Suprapubic skin (tissue), 4 donors: ENCODE measurements at regions not wholly inside any gene's neighbourhood (a gene's known extent, or its start where the extent isn't known, plus 50 kb on each side); places are given as distances from the start of the nearest gene placed in this dataset.

Experiments used
- DNase-seq, 2 donors: peaks; one replicate each; pipeline ENCODE4 v3.0.0-alpha.2; 2019; ENCODE audit warnings: low spot score in 2 of 2
- H3K27ac ChIP-seq: fragments of 200-600 bp; sonication (generic); one replicate; pipeline ENCODE4 v1.5.1; 2019
- H3K27me3 ChIP-seq: fragments of 200-600 bp; sonication (generic); one replicate; pipeline ENCODE4 v1.5.1; 2019
- H3K36me3 ChIP-seq: fragments of 200-600 bp; sonication (generic); one replicate; pipeline ENCODE4 v1.5.1; 2019
- H3K4me1 ChIP-seq: fragments of 200-600 bp; sonication (generic); one replicate; pipeline ENCODE4 v1.5.1; 2019
- H3K4me3 ChIP-seq: fragments of 200-600 bp; sonication (generic); one replicate; pipeline ENCODE4 v1.5.1; 2019; ENCODE audit warnings: mild to moderate bottlenecking
- H3K9me3 ChIP-seq: fragments of 200-600 bp; sonication (generic); one replicate; pipeline ENCODE4 v1.5.1; 2019
- CTCF ChIP-seq, 2 donors: fragments of 200-600 bp in 1 of 2; fragments of 450-650 bp in 1 of 2; sonication (generic) in 1 of 2; IDR thresholded peaks; one replicate each; pipeline ENCODE4 v1.5.1; 2016 to 2019; ENCODE audit warnings: antibody characterized with exemption in 2 of 2, mild to moderate bottlenecking in 1 of 2, moderate library complexity in 1 of 2
- EP300 ChIP-seq: sonication (generic); formaldehyde crosslinking; IDR thresholded peaks from one replicate; pipeline ENCODE4 v1.6.1; 2017; ENCODE audit warnings: antibody characterized with exemption
- POLR2A ChIP-seq, 2 donors: fragments of 450-650 bp; IDR thresholded peaks; one replicate each; pipeline ENCODE4 v1.6.1; 2017; ENCODE audit warnings: antibody characterized with exemption in 2 of 2, mild to moderate bottlenecking in 2 of 2, moderate library complexity in 2 of 2
- POLR2AphosphoS5 ChIP-seq, 3 donors: sonication (generic); formaldehyde crosslinking; IDR thresholded peaks; one replicate each; pipeline ENCODE4 v1.6.1; 2017; ENCODE audit warnings: antibody characterized with exemption in 3 of 3
- WGBS: methylation state at CpG from one replicate; pipeline ENCODE4 v1.1.5; 2018; 5-methylcytosine and 5-hydroxymethylcytosine counted together

DNA sequence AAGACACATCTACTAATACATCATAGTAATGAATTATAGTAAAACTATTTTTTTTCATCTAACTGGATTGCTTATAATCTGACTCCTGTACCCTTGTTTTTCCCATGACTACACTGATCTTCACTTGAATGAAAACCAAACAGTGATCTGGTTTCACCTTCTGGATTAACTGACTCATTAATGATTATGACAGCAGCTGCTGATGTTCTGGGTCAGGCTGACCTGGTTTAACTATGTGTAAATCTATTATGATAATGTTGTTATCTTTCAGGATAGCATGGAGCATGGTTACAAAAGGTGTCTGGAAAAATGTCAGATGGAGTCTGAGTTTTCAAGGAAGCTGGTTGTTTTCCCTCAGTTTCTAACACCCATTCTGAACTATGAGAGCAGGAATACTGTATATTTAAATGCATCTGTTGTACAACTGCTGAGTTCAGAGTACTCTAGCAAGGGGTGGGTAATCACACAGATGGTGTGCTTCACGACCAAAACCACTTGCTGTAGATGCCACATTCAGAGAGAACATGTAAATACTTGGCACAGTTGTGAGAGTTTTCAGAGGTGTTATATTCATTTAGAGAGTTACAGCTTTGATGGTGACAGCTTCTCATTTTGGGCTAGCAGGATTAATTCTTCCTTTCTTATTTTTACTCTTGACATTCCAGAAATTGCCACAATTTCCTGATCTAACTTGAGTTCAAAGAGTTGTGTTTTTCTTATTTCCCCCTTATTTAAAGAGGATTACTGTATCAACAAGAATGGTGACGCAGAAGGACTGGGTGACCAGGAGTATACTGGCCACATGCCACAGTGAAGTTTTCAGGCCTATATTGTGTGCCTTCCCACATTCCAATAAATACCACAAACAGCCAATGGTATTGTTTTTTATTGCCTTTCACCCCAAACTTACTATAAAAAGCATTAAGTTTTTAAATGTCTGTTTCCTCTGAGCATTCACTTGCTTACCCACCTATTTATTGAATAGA, 249.7 kb upstream of the TET2 start:
- no peaks in the 10 kb centered on the region for H3K27me3 ChIP-seq
- H3K4me3 ChIP-seq = no peak overlapping the region
- peak overlapping the region; percentile 38 for H3K27ac ChIP-seq
- WGBS = 52% methylated on average over 2 of the region's 2 CpGs
- peaks cover 5% of the 10 kb centered on the region for H3K4me1 ChIP-seq
- H3K36me3 ChIP-seq = no peaks in the 10 kb centered on the region
- DNase-seq = no peak
- TF ChIP-seq POLR2A (IDR thresholded peaks at IDR 0.05) = no peak
- no peak for TF ChIP-seq EP300
- H3K9me3 ChIP-seq = no peaks in the 10 kb centered on the region

DNA sequence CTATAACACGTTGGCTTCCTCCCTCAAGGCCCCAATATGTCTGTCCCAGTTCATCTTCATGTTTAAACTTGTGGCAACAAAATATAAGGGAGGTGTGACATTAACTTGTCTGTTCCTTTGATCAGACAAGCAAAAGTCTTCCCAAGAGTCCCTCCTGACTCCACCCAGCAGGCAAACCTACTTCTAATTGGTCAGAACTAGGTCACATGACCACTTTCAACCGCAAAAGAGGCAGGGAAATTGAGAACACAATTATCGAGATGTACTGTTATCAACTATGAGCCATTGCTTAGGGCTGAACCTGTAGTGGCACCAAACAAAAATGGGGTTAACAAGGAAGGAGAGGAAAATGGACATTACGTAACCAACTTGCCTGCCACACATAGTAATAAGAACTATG, 246.8 kb upstream of the TET2 start:
- WGBS = 88% methylated on average over 4 of the region's 4 CpGs
- Histone ChIP-seq H3K4me1 (peaks cover 5% of the 10 kb centered on the region), H3K9me3 (no peaks in the 10 kb centered on the region), H3K36me3 (no peaks in the 10 kb centered on the region), H3K27ac (no peak overlapping the region), H3K27me3 (no peaks in the 10 kb centered on the region), H3K4me3 (no peak overlapping the region)
- TF ChIP-seq POLR2AphosphoS5 (IDR thresholded peaks at IDR 0.05) (no peak), EP300 (no peak), POLR2A (IDR thresholded peaks at IDR 0.05) (no peak), CTCF (IDR thresholded peaks at IDR 0.05) (no peak)
- DNase-seq = no peak

DNA sequence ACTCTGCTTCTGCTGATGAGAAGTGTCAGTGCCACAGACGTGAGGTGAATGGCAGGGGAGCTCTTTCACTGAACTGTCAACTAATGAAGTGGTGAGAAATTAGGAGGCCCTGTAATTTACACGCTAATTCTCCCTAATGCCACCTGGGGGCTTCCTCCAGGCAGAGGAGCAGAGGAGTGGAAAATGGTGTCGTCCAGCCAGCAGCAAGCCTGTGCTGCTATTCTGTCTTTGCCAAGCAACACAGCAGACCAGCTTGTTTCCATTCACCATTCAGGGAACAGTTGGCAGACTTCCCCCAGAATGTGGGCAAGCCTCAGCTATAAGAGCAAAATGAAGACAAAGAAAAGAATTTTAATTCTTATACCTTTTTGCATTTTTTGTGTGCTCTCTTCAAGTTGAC, 245.2 kb upstream of the TET2 start:
- Histone ChIP-seq H3K4me3 (no peak overlapping the region), H3K36me3 (no peaks in the 10 kb centered on the region), H3K9me3 (no peaks in the 10 kb centered on the region), H3K4me1 (peaks cover 9% of the 10 kb centered on the region), H3K27ac (no peak overlapping the region), H3K27me3 (no peaks in the 10 kb centered on the region)
- TF ChIP-seq EP300 (no peak), CTCF (IDR thresholded peaks at IDR 0.05) (no peak), POLR2AphosphoS5 (IDR thresholded peaks at IDR 0.05) (no peak), POLR2A (IDR thresholded peaks at IDR 0.05) (no peak)
- WGBS = 17% methylated on average over 3 of the region's 3 CpGs
- DNase-seq = no peak

- no peaks in the 10 kb centered on the region for H3K27me3 ChIP-seq
- H3K9me3 ChIP-seq = no peaks in the 10 kb centered on the region
- TF ChIP-seq EP300 = no peak
- no peaks in the 10 kb centered on the region for H3K36me3 ChIP-seq
- no peak overlapping the region for H3K4me3 ChIP-seq
- 59% methylated on average over 4 of the region's 4 CpGs for WGBS
- H3K4me1 ChIP-seq = peaks cover 7% of the 10 kb centered on the region
- no peak for DNase-seq
- H3K27ac ChIP-seq = no peak overlapping the region
Measured at GRCh38 chr4:104901961-104902605, 244.6 kb upstream of the TET2 start.

DNA sequence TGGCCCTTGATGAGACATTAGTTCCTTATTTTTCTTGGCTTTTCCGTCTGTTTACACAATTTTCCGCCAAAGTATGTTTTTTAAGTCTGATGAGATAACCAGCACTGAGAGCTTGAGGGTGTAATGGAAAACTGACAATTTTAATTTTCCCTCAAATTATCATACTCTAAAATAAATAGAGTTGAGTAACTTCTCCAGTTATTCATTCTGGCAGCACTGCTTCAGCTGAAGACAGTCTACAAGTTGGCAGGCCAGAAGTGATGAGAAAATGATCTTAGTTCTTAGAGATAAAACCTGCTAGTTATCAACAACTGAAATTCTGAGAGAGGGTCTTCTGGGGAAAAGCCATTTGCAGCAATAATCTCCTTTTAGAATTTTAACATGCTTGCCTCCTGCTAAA, 241.6 kb upstream of the TET2 start:
- no peak overlapping the region for H3K27ac ChIP-seq
- 63% methylated on average over 2 of the region's 2 CpGs for WGBS
- no peaks in the 10 kb centered on the region for H3K36me3 ChIP-seq
- TF ChIP-seq POLR2AphosphoS5 (IDR thresholded peaks at IDR 0.05) (no peak), EP300 (no peak), POLR2A (IDR thresholded peaks at IDR 0.05) (no peak), CTCF (IDR thresholded peaks at IDR 0.05) (no peak)
- no peaks in the 10 kb centered on the region for H3K9me3 ChIP-seq
- H3K4me3 ChIP-seq = no peak overlapping the region
- peaks cover 4% of the 10 kb centered on the region for H3K4me1 ChIP-seq
- no peaks in the 10 kb centered on the region for H3K27me3 ChIP-seq
- no peak for DNase-seq

- H3K9me3 ChIP-seq = no peaks in the 10 kb centered on the region
- no peak overlapping the region for H3K27ac ChIP-seq
- H3K36me3 ChIP-seq = no peaks in the 10 kb centered on the region
- no peak overlapping the region for H3K4me3 ChIP-seq
- peaks cover 4% of the 10 kb centered on the region for H3K4me1 ChIP-seq
- WGBS = 40% methylated on average over 1 of the region's 1 CpG
- no peaks in the 10 kb centered on the region for H3K27me3 ChIP-seq
- DNase-seq = no peak
- no peak for TF ChIP-seq EP300
- TF ChIP-seq POLR2AphosphoS5 (IDR thresholded peaks at IDR 0.05) = no peak
Measured at GRCh38 chr4:104905546-104905945, 241.1 kb upstream of the TET2 start.
